ENCODE measurements at regions not wholly inside any gene's neighbourhood (a gene's known extent, or its start where the extent isn't known, plus 50 kb on each side); places are given as distances from the start of the nearest gene placed in this dataset.

- TF ChIP-seq ZBTB7A (IDR thresholded peaks at IDR 0.05; ENCODE audit: low read depth): no peak
- TF ChIP-seq RAD21 (IDR thresholded peaks at IDR 0.05; ENCODE audit: low read depth): no peak
- no peak for TF ChIP-seq TEAD4 (IDR thresholded peaks at IDR 0.05)
- TF ChIP-seq USF1 (IDR thresholded peaks at IDR 0.05): no peak
These were observed 131.8 kb upstream of the VSTM2B start for GRCh38 chr19:29393915-29394460.

GRCh38 chr19:29395111-29395733 lies 130.6 kb upstream of the VSTM2B start:
- no peak for TF ChIP-seq CEBPB (IDR thresholded peaks at IDR 0.05)
- no peak for TF ChIP-seq RAD21 (IDR thresholded peaks at IDR 0.05; ENCODE audit: low read depth)
- no peak for TF ChIP-seq ZBTB7A (IDR thresholded peaks at IDR 0.05; ENCODE audit: low read depth)
- no peak for TF ChIP-seq TEAD4 (IDR thresholded peaks at IDR 0.05)
- no peak for TF ChIP-seq EGR1 (IDR thresholded peaks at IDR 0.05)
- TF ChIP-seq TCF12 (IDR thresholded peaks at IDR 0.05; ENCODE audit: low read depth): no peak
- no peak for TF ChIP-seq FOXM1 (IDR thresholded peaks at IDR 0.05; ENCODE audit: borderline replicate concordance, low read depth)
- TF ChIP-seq REST (IDR thresholded peaks at IDR 0.05; ENCODE audit: low read depth): no peak
- no peak for TF ChIP-seq NFIC (IDR thresholded peaks at IDR 0.05)
- TF ChIP-seq MAX (IDR thresholded peaks at IDR 0.05): no peak
- no peak for TF ChIP-seq CREB1 (IDR thresholded peaks at IDR 0.05; ENCODE audit: low read depth)

- TF ChIP-seq EP300 (IDR thresholded peaks at IDR 0.05; ENCODE audit: borderline replicate concordance): no peak
- TF ChIP-seq USF1 (IDR thresholded peaks at IDR 0.05): no peak
- no peak for TF ChIP-seq TEAD4 (IDR thresholded peaks at IDR 0.05)
These were observed 129.9 kb upstream of the VSTM2B start for GRCh38 chr19:29395734-29396414.

GRCh38 chr19:29396925-29397324 lies 128.9 kb upstream of the VSTM2B start:
- no peak for TF ChIP-seq MAX (IDR thresholded peaks at IDR 0.05)
- TF ChIP-seq FOXM1 (IDR thresholded peaks at IDR 0.05; ENCODE audit: borderline replicate concordance, low read depth): no peak
- TF ChIP-seq RAD21 (IDR thresholded peaks at IDR 0.05; ENCODE audit: low read depth): no peak
- TF ChIP-seq EGR1 (IDR thresholded peaks at IDR 0.05): no peak
- no peak for TF ChIP-seq USF1 (IDR thresholded peaks at IDR 0.05)
- no peak for TF ChIP-seq TCF12 (IDR thresholded peaks at IDR 0.05; ENCODE audit: low read depth)
- no peak for TF ChIP-seq EP300 (IDR thresholded peaks at IDR 0.05; ENCODE audit: borderline replicate concordance)
- TF ChIP-seq NFIC (IDR thresholded peaks at IDR 0.05): no peak
- TF ChIP-seq CREB1 (IDR thresholded peaks at IDR 0.05; ENCODE audit: low read depth): no peak
- TF ChIP-seq ZBTB7A (IDR thresholded peaks at IDR 0.05; ENCODE audit: low read depth): no peak

GRCh38 chr19:29397748-29398147 lies 128.0 kb upstream of the VSTM2B start:
- no peak for TF ChIP-seq MAX (IDR thresholded peaks at IDR 0.05)
- TF ChIP-seq ZBTB7A (IDR thresholded peaks at IDR 0.05; ENCODE audit: low read depth): no peak
- no peak for TF ChIP-seq TEAD4 (IDR thresholded peaks at IDR 0.05)
- no peak for TF ChIP-seq EP300 (IDR thresholded peaks at IDR 0.05; ENCODE audit: borderline replicate concordance)
- TF ChIP-seq CREB1 (IDR thresholded peaks at IDR 0.05; ENCODE audit: low read depth): no peak
- no peak for TF ChIP-seq NFIC (IDR thresholded peaks at IDR 0.05)
- no peak for TF ChIP-seq EGR1 (IDR thresholded peaks at IDR 0.05)
- no peak for TF ChIP-seq CEBPB (IDR thresholded peaks at IDR 0.05)
- no peak for TF ChIP-seq TCF12 (IDR thresholded peaks at IDR 0.05; ENCODE audit: low read depth)
- no peak for TF ChIP-seq FOXM1 (IDR thresholded peaks at IDR 0.05; ENCODE audit: borderline replicate concordance, low read depth)
- TF ChIP-seq REST (IDR thresholded peaks at IDR 0.05; ENCODE audit: low read depth): no peak
- TF ChIP-seq YY1 (IDR thresholded peaks at IDR 0.05; ENCODE audit: low read depth): no peak
